GM18868 (cell line): ENCODE measurements at regions not wholly inside any gene's neighbourhood (a gene's known extent, or its start where the extent isn't known, plus 50 kb on each side); places are given as distances from the start of the nearest gene placed in this dataset.
A peak's percentile ranks its signal among the peaks of the same experiment; 100 is the strongest.

Experiments
- ATAC-seq: cut with Tn5 transposase; IDR thresholded peaks from one replicate; pipeline ENCODE4 v1.9.1; 2021; ENCODE audit warnings: mild to moderate bottlenecking, moderate library complexity; ENCODE audit not compliant: unreplicated experiment

- ATAC-seq: no peak
These were observed 100.4 kb downstream of the IRF2BPL start for GRCh38 chr14:76927971-76928700.

- ATAC-seq: peak; percentile 75
These were observed 100.5 kb downstream of the LRRC74A start for GRCh38 chr14:76926521-76927251.

GRCh38 chr14:76925097-76925441 is 98.9 kb downstream of the LRRC74A start:
- ATAC-seq: no peak

GRCh38 chr14:76924371-76925096 is 98.3 kb downstream of the LRRC74A start:
- ATAC-seq: no peak

- no peak for ATAC-seq
These were observed 97.5 kb downstream of the LRRC74A start for GRCh38 chr14:76923431-76924370.

GRCh38 chr14:76922584-76922983 is 96.4 kb downstream of the LRRC74A start:
- no peak for ATAC-seq

- ATAC-seq: no peak
These were observed 95.9 kb downstream of the LRRC74A start for GRCh38 chr14:76922092-76922491.

- ATAC-seq: no peak
These were observed 94.8 kb downstream of the LRRC74A start for GRCh38 chr14:76921088-76921399.

GRCh38 chr14:76920331-76921087 is 94.3 kb downstream of the LRRC74A start:
- ATAC-seq: no peak

GRCh38 chr14:76919431-76920330 is 93.5 kb downstream of the LRRC74A start:
- no peak for ATAC-seq
